ENCODE measurements at regions not wholly inside any gene's neighbourhood (a gene's known extent, or its start where the extent isn't known, plus 50 kb on each side); places are given as distances from the start of the nearest gene placed in this dataset.

- no peak for DNase-seq
Measured at GRCh38 chr6:115396112-115396906, 664.4 kb downstream of the FRK start.

DNA sequence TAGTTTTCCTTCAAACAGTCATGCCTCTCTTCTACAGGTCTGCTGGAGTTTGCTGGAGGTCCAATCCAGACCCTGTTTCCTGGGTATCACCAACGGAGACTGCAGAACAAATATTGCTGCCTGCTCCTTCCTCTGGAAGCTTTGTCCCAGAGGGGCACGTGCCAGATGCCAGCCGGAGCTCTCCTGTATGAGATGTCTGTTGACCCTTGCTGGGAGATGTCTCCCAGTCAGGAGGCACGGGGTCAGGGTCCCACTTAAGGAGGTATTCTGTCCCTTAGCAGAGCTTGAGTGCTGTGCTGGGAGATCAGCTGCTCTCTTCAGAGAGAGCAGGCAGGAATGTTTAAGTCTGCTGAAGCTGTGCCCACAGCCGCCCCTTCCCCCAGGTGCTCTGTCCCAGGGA, 666.9 kb downstream of the FRK start:
- no peak for DNase-seq

DNA sequence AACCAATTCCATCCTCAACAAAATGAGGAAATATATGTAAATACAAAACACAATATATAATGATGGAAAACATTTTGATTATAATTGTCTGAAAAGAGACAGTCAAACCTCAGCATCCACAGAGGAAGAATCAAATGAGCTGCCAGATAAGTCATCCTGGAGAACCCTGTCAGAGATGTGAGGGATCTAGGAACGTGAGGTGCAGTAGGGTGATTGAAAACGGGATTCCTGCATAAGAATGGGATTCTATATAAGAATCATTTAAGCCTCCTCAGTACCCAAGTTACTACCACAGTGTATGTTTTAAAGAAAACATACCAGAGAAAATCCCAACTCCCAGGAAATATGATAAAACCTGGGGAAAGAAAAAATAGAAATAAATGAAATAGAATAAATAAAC, 690.5 kb downstream of the FRK start:
- DNase-seq, result no peak

- no peak for DNase-seq
Measured at GRCh38 chr6:115365783-115366182, 694.9 kb downstream of the FRK start.

DNA sequence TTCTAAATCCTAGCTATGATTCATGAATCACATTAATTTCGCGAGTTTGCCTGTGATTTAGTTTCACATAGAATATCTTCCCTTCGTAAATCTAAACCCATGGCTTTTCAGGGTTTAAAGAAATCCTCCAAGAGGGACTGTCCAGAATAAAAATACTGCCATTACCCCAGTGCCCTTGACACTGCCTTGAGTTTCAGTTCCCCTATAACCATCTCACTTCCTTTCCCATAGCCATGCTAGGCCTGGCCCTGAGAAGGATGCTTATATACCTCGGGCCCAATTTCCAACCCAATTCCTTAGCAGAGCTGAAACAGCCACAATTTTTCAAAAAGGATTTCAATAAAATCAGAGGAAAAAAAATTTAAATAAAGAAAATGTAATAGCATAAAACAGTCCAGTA, 697.3 kb downstream of the FRK start:
- DNase-seq, result no peak

DNA sequence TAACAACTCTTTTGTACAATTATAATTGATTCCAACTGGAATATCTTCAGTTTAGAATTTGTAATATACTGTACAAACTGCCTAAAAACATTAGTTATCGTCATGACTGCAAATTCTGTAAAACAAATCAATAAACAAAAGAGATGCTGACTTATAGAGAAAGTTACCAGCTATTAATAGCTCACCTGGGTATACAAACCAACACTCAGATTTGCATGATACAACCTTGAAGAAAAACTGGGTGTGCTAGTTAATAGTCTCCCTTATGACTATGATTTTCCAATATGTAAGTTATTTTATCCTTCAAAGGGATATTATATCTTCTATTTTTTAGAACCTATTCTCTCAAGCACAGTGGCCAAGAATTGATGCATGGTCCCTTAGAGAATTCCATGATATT, 698.5 kb downstream of the FRK start:
- DNase-seq, result no peak

DNA sequence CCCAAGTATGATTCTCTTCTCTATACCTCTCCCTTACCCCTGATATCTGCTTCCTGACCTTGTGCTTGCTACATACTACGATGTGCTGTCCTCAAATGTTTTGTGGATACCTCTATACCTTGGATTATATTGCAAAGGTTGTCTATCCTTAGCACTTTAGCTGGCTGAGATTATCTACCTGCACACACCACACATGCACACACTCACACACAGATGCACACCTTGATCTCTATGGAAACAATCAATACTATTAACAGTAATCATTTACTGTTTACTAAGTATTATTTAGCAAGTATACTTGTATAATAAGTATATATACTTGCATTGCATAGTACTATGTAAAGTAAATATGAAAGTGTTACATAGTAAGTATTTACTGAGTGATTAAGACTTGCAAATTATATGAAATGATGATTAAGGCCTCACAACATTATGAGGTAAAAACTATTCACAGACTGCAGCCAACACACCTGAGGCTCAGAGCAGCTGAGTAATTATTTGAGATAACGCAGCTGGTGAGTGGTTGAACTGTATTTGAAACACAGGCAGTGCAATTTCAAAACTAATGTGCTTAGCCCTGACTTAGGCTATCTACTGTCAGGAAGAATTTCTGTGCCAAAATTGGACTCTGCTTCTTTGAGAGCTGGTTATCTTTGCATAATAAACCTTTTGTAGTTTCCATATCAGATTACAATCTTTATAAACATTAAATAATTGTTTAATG, 699.9 kb downstream of the FRK start:
- no peak for DNase-seq

GRCh38 chr6:115358616-115359015, 702.1 kb downstream of the FRK start:
- DNase-seq, result no peak

GRCh38 chr6:115356371-115356770, 704.3 kb downstream of the FRK start:
- no peak for DNase-seq

DNA sequence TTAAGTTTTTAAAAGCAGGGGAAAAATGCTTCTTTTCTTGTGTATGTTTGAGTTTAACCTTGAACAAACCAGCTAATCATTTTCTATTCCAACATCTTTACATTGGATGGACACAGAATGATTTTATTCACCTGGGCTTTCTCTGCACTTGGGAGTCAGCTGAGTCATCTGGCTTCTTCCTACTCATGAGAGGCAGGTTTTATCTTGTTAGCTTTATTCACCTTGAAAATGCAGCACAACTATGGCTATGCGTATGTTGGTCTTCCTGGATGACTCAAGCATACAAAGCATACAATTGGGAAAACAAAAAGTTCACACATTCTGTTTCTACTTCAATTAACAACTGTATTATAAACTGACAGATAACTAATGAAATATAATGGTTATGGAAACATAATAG, 737.7 kb downstream of the FRK start:
- DNase-seq, result no peak

GRCh38 chr6:115319823-115320222, 740.9 kb downstream of the FRK start:
- DNase-seq, result no peak

- DNase-seq, result no peak
Measured at GRCh38 chr6:115310156-115310555, 750.5 kb downstream of the FRK start.

GRCh38 chr6:115302731-115303130, 758.0 kb downstream of the FRK start:
- DNase-seq, result no peak

DNA sequence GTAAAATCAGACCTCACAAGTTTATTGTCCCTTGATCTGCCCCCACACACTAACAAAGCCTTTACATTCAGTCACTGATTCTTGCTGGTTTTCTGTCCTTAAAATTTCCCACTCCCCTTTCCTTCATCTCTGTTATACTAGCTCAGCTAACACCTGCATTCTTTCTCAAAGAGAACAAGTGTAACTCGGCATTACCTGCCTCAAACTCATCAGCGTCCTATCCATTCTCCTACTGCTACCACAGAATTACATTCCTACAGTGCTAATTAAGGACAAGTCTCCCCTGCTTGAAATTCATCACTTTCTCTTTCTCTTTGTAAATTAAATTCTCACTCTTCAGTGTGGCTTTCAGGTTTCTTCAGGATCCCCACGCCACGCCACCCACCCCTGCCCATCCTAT, 773.2 kb downstream of the FRK start:
- DNase-seq, result no peak

GRCh38 chr6:115276881-115277565, 783.7 kb downstream of the FRK start:
- DNase-seq, result no peak

GRCh38 chr6:115272311-115272710, 788.4 kb downstream of the FRK start:
- no peak for DNase-seq

DNA sequence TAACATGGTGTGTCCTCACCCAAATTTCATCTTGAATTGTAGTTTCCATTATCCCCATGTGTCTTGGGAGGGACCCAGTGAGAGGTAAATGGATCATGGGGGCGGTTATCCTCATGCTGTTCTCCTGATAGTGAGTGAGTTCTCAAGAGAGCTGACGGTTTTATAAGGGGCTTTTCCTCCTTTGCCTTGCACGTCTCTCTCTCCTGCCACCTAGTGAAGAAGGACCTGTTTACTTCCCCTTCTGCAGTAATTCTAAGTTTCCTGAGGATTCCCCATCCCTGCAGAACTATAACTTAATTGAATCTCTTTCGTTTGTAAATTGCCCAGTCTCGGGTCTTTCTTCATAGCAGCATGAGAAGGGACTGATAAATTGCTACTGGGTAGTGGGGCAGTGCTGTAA, 789.3 kb downstream of the FRK start:
- no peak for DNase-seq

DNA sequence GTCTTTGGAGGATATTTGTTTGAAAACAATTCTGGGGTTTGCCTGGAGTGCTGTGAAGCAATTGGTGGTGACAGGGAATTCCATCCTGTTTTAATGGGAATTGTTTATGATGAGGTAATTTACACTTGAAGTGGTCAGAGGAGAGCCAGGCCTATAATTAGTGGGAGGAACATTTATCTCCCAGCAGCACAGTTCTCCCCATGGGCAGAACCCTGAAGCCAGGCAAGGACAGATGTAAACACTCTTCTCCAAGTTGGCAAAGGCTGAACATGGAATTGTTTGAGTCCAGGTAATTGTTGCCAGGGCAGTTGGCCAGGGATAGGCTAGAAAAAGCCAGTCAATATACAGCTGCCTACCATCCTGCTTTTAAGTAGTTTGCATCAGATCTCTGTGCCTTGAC, 789.7 kb downstream of the FRK start:
- DNase-seq, result no peak

- DNase-seq, result no peak
Measured at GRCh38 chr6:115241373-115241772, 819.3 kb downstream of the FRK start.

GRCh38 chr6:115221198-115221597, 839.5 kb downstream of the FRK start:
- DNase-seq, result no peak

- no peak for DNase-seq
Measured at GRCh38 chr6:115220551-115221159, 840.0 kb downstream of the FRK start.

DNA sequence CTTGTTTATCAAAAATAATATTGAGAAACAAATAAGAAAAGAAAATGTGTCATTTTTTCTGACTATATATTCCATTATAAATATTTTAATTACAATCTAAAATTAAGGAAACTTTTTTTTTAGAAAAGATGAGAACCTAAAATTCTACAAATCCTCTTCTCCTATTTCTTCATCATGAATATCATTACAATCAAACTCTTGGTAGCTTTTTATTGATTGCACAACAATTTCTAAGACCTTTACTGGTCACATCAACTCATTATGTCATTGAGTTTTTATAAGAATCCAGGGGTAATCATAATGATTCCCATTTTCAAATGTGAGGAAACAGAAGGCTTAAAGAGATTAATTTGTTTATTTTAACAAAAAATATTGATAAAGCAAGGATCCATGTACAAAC, 841.0 kb downstream of the FRK start:
- DNase-seq, result no peak

DNA sequence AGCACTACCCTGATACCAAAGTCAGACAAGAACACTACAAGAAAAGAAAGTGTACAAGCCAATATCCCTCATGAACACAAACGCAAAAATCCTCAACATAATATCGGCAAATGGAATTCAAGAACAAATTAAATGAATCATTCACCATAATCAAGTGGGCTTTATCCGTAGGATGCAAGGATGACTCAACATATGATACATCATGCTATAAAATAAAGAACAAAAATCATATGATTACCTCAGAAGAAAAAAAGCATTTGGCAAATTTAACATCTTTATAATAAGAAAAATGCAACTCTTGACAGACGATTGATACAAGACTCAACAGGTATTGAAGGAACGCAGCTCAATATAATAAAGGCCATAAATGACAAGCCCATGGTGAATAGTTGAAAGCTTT, 843.9 kb downstream of the FRK start:
- DNase-seq, result no peak

- DNase-seq, result no peak
Measured at GRCh38 chr6:115214283-115214682, 846.4 kb downstream of the FRK start.
